ENCODE measurements at regions not wholly inside any gene's neighbourhood (a gene's known extent, or its start where the extent isn't known, plus 50 kb on each side); places are given as distances from the start of the nearest gene placed in this dataset.
"Not testable (repeated sequence)": the region's sequence is repeated elsewhere in the genome, so short reads cannot be mapped to it uniquely, and the experiment has no call there.

GRCh38 chr3:34388830-34389229, 590.4 kb downstream of the PDCD6IP start:
- no peak for DNase-seq

- no peak for DNase-seq
Observed at GRCh38 chr3:34394978-34395748, 596.7 kb downstream of the PDCD6IP start.

DNA sequence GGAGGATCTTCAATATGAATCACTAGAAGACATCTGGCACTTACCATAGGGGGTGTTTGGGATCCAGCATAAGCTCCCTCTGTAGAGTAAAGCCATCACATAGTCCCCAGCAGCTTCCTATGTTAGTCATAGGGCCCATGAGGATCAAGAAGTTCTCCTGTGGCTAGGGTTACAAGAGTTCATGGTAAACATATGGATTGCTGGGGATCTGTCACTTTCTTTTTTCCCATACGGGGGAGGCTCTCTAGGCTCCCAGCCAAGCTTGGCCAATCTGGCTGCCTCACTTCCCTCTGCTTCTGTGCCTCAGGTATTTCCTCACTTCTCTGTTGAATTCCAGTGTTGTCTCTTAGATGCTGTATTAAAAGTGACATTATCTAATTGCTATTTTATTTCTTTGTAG, 597.9 kb downstream of the PDCD6IP start:
- no peak for DNase-seq

GRCh38 chr3:34396956-34397355, 598.5 kb downstream of the PDCD6IP start:
- no peak for DNase-seq

DNA sequence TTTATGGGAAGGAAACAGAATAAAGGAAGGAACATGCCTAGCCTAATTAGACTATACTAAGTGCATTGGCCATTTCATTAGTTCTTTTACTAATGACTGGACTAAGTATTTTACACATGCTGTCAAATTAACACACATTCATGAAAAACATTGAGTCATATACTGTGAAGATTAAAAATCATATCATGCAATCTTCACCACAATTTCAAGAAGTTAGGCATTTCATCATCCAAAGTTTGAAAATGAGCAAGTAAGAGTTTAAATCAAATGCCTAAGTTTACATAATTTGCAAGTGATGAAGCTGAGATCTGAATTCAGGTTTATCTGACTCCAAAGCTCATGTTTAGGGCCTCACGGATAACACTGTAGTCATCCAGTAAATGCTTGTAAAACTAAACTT, 601.0 kb downstream of the PDCD6IP start:
- no peak for DNase-seq

- no peak for DNase-seq
Observed at GRCh38 chr3:34405159-34405558, 606.7 kb downstream of the PDCD6IP start.

DNA sequence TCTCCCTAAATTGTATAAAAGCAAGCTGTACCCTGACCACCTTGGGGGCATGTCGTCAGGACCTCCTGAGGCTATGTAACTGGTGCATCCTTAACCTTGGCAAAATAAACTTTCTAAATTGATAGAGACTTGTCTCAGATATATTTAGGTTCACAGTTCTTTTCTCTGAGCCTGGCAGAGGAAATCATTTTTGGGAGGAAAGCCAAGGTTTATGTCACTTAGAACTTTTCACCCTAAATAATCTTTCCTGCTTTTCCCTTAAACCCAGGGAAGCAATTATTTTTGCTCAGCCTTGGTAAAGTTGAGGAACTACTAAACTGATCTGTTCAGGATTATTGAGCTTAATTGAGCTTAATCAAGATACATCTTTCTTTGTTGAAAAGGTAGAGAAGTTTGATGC, 608.9 kb downstream of the PDCD6IP start:
- DNase-seq, result no peak

GRCh38 chr3:34408088-34408487, 609.7 kb downstream of the PDCD6IP start:
- DNase-seq, result no peak

DNA sequence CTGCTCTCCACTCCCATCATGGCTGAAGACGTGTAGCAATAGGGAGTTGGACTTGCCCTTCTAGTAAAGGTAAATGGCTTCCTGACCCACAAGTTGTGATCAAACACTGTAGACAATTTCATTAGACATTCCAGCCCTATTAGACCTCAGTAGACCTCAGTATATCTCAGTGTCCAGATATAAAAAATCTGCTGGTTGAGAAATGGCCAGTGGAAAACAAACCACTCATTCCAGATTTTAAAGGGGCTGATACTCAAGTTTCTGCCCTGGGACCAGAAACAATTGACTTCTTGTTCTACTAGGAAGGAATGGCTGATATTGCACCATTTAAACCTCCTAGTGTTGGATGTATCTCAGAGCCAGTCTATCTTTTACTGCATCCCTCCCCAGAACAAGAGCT, 613.2 kb downstream of the PDCD6IP start:
- DNase-seq, result no peak

GRCh38 chr3:34419801-34420200, 621.4 kb downstream of the PDCD6IP start:
- DNase-seq, result no peak

- DNase-seq, result no peak
Observed at GRCh38 chr3:34421762-34422161, 623.3 kb downstream of the PDCD6IP start.

DNA sequence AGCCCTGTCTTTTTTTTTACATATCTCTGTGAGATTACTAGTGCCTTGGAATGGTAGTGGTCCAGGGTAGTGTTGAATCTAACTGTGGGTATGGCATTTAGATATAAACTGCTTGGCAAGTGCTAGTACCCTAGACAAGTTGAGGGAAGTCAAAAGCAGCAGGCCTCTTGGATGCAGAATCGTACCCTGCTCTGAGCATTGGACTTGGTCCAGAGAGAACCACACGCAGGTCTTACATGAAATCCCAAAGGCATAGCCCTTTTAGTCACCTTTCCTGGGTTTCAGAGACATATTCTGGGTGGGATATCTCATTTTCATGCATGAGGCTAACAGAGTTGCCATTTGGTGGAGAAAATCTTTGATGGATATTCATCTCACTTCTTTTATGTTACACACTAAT, 641.4 kb downstream of the PDCD6IP start:
- no peak for DNase-seq

DNA sequence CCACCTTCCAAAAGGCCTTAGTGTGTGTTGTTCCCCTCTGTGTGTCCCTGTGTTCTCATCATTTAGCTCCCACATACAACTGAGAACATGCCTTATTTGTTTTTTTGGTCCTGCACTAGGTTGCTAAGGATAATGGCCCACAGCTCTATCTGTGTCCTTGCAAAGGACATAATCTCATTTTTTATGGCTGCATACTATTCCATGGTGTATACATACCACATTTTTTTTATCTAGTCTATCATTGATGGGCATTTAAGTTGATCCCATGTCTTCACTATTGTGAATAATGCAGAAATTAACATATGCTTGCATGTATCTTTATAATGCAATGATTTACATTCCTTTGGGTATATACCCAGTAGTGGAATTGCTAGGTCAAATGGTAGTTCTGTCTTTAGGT, 645.7 kb downstream of the PDCD6IP start:
- DNase-seq, result no peak

GRCh38 chr3:34449305-34449704, 650.9 kb downstream of the PDCD6IP start:
- DNase-seq, result no peak

GRCh38 chr3:34463414-34463813, 665.0 kb downstream of the PDCD6IP start:
- no peak for DNase-seq

DNA sequence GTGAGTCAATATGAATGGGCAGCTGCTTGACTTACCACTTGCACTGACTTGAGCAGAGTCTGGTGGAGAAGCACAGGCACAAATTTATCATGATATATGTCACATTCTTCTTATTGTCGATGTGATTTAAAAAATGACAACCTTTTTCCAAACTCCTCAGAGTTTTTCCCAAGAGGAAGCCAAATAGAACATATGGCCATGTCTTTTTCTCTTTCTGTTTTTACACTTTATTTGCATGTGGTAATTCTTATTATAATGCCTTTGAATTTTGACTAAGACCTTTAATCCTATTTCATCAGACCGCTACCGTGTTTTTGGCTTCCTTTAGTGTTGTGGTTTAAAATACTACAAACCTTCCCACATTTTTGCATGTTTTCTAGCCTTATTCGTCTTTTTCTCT, 666.2 kb downstream of the PDCD6IP start:
- DNase-seq, result no peak

DNA sequence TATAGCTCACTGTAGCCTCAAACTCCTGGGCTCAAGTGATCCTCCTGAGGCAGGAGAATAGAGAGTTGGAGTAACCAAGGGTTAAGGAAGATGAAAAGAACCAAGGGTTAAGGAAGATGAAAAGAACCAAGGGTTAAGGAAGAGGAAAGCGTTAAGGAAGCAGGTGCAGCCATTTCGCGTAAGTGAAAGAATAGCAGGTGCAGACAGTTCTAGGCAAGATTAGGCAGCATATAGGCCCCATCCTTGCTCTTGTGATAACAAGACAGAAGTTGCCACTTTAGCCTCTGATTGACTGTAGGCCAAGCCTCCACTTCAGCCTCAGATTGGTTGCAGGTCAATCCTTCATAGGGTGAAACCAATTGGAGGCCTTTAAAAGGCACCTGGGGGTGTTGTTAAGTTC, 677.4 kb downstream of the PDCD6IP start:
- no peak for DNase-seq

DNA sequence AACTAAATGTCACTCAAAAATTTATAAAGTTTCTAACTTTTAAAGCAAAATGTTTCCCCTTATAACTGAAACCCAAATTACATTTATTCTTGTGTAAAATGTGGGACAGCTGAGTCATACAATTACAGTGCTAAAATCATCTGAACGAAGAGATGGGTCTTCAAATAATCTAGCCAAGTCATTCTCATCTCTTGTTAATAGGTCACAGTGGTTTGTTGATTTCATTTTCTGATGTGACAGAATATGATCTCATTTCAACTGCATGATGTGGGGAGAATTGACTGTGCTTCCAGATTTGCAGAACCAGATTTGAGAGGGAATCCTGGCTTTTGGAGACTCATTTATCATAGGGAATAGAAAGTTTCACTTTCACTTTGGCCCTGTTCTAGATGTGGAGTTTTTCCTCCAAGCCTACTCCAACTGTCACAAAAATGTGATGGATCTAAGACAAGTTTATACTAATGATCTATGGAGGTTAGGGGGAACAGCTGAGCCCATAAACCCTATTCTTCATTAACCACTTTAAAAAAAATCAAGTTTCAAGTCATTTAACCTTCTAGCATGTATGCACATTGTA, 685.0 kb downstream of the PDCD6IP start:
- no peak for DNase-seq

GRCh38 chr3:34504366-34504765, 705.9 kb downstream of the PDCD6IP start:
- no peak for DNase-seq

- no peak for DNase-seq
Observed at GRCh38 chr3:34504775-34505174, 706.3 kb downstream of the PDCD6IP start.

DNA sequence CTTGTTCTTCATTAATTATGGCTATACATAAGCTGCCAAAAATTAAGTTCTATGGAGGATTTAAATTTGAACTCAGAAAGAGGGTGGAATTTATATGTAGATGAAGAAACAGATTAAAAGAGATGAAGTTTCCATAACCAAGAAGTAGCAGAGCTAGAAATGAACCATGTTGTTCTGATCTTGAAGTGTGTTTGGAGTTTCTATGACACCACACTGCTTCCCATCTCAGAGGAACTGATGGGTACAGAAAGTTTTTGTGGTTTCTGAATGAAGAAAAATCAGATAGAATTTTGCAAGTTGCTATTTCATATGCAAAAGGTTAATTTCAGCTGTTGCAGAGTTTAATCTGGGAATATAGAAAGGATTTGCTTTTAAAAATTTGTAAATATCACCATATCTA, 710.3 kb downstream of the PDCD6IP start:
- DNase-seq, result no peak

DNA sequence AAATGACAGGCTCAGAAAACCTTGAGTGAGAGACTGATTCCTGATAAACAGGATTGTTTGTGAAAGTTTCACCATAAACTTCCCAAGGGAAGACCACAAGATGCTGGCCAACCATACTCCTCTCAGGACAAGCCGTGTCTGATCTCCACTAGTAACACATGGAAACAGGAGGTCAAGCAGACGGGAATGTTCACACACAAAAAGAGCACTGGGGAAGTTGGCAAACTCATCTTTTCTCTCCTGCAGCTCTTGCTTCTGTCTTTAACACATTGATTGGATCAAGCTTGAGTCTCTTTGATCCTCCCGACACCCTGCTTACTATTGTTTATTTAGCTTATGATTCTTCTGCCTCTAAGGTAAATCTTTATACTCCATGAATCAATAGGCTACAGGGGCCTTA, 713.5 kb downstream of the PDCD6IP start:
- no peak for DNase-seq

DNA sequence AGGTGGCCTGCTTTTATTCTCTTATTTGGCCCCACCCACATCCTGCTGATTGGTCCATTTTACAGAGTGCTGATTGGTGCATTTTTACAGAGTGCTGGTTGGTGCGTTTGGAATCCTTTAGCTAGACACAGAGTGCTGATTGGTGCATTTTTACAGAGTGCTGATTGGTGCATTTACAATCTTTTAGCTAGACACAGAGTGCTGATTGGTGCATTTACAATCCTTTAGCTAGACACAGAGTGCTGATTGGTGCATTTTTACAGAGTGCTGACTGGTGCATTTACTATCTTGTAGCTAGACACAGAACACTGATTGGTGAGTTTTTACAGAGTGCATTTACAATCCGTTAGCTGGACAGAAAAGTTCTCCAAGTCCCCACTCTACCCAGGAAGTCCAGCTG, 720.6 kb downstream of the PDCD6IP start:
- not testable (repeated sequence) for DNase-seq

DNA sequence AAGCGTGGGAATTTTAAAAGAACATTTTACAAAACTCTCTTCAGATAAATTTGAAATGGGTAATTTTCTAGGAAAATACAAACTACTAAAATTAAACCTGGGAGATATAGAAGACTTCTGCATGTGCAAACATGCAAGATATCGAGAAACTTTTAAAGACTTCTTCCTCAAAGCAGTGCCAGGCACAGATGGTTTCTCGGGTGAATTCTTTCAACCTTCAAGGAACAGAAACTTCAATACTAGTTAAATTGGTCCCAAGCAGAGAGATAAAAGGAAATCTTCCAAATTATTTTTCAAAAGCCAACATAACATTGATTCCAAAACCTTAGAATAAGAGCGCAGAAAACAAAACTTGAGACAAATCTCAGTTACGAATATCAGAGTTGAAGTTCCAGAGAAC, 732.7 kb downstream of the PDCD6IP start:
- DNase-seq, result no peak

DNA sequence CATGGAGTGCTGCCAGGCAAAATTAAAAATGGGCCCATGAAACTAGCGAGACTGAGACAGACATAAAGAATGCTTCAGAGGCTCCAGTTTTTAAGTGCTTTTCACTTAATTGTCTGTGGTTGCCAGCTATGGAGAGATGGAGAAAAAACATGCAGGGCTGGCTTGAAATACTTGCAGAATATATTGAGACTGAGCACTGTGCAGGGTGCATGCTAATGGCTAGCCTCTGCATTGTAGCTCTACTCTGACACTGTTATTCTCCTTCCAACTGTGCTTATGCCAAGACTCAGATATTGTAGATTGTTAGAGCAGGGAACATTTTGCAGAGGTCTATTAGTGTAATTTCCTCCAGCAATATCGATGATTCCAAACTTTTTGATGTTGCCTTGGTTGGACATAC, 735.0 kb downstream of the PDCD6IP start:
- DNase-seq, result no peak
